Fibroblast of skin of scalp (primary cell): ENCODE measurements at regions not wholly inside any gene's neighbourhood (a gene's known extent, or its start where the extent isn't known, plus 50 kb on each side); places are given as distances from the start of the nearest gene placed in this dataset.

Experiments
- DNase-seq: peaks from one replicate; pipeline ENCODE4 v3.0.0-alpha.2; 2013

DNA sequence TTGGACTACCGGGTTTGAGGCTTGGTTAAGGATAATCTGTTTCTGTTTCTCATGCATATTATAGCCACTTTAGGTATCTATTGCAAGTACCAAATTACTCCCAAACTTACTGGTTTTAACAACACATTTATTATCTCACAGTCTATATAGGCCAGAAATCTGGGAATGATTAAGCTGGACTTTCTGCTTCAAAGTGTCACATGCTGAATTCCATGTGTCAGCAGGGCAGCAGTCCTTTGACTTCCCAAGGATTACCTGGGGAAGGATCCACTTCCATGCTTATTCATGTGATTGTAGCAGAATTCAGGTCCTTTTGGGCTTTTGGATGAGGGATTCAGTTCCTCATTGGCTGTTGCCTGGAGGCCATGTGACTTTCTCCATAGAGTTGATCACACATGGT, 349.0 kb upstream of the TRAM1L1 start:
- no peak for DNase-seq

DNA sequence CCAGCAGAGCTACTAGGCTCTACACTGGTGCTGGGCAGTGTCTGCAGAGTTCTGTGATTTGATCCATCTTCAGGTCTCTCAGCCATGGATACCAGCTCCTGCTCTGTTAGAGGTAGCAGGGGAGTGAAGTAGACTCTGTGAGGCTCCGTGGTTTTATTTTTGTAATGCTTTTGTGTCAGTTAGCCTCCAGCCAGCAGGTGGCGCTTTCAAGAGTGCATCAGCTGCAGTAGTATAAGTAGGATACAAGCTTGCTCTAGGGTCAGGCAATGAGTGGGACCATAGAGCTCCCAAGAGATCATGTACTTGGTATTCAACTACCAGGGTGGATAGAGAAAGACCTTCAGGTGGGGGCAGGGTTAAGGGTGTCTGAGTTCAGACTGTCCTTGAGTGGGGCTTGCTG, 362.5 kb upstream of the TRAM1L1 start:
- no peak for DNase-seq

DNA sequence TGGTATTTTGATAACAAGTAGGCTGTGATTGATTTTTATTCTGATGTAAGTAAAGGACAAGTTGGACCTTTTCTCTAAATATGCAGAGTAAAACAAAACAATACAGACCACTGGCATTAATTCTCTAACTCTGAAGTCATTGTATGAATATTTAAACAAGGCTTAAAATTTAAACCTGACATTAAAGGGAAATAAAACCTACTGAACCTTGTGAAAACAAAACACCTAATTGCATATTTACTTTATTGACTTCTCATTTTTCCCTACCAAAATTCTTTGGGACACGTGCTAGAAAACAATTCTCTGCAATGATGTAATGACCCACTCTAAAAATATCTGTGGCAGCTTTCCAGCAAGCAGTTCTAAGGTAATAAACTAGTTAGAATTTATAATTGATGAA, 369.7 kb upstream of the TRAM1L1 start:
- no peak for DNase-seq

DNA sequence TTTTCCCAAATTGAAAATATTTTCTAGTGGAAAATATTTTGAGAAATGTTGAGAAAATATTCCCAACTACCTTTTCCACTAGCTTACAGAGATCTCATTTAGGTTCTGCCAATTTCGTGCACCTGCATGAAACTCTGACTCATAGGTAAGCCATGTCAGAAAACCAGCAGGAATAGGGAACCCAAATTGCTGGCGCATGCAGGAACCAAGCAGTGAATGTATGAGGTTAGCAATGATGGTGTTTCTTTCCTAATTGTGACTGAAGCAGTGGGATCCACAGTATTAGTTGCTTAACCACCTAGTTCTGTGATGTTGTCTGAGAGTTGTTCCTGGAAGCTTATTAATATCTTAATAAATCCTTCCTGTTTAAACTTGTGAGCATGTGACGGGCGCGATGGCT, 381.0 kb upstream of the TRAM1L1 start:
- no peak for DNase-seq

DNA sequence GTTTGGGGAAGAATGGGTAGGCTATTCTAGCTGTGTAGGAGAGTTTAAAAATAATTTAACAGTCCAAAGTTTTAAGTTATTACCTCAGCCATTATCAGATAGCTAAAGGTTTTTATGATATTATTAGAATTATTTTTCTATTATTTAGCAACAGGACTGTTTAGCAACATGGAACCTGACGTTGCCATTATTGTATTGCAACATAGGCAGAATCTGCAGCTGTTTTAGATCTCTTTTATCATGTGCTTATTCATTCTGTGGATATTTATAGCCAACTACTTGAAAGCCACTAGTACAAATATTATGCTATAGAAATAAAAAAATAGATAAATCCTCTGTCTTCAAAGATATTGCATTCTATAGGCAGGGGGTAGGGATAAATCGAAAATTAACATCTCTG, 382.0 kb upstream of the TRAM1L1 start:
- DNase-seq: no peak

DNA sequence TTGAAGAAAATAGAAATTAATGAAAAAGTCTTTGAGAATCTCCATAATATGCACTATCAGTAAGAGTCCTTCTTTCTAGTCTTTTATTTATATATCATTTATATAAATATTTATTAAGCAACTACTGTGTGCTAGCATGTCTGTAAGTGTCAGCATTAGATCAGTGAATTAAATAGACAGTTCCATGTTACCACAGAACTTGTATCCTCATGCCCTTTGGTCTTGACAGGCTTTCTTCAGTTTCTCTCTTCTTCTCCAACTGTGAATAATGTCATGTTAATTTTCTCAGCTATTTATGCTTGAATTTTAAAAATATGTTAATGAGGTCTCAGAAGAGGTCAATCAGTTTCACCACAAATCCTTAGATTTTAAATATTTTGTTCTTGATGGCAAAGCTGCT, 389.6 kb upstream of the TRAM1L1 start:
- no peak for DNase-seq

DNA sequence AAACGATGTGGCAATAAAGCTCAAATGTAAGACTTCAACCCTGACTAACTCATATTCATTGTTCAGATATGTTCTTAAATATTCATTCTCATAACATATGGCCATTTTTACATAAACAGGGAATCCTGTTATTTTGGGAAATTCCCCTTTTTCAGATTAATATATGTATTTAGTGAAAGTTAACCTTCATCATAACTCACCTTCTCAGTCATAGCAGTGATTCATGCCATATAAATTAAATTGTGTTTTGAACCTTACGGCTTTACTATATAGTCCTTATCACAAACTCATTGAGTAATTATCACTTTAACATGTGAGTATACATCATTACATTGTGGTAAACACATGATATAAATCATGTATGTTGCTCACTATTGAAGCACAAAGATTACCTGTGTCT, 392.5 kb upstream of the TRAM1L1 start:
- DNase-seq: no peak

DNA sequence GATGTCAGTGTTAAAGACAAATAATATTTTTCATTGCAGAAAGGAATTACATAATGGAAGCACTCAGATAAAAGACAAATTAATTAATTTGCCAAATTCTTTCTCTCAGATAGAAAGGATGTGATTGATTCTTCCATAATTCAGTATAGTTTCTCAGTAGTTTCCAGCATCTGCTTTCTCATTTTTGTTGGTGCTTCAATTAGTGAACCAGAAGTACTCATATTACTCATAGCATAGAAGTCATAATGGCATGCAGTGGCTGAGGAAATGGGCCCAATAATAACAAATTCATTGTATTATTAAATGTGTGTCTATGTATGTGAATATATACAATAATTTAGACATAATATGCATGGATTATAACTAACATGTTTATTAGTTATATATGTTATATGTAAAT, 393.3 kb upstream of the TRAM1L1 start:
- DNase-seq: no peak

DNA sequence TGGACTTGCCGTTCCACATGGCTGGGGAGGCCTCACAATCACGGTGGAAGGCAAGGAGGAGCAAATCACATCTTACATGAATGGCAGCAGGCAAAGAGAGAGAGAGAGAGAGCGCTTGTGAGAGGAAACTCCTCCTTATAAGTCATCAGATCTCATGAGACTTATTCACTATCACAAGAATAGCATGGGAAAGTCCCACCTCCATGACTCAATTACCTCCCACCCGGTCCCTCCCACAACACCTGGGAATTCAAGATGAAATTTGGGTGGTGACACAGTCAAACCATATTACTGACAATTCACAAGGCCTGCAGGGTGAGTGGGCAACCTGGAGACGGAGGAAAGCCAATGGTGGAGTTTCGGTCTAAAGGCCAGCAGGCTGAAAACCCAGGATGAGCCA, 394.3 kb upstream of the TRAM1L1 start:
- no peak for DNase-seq

DNA sequence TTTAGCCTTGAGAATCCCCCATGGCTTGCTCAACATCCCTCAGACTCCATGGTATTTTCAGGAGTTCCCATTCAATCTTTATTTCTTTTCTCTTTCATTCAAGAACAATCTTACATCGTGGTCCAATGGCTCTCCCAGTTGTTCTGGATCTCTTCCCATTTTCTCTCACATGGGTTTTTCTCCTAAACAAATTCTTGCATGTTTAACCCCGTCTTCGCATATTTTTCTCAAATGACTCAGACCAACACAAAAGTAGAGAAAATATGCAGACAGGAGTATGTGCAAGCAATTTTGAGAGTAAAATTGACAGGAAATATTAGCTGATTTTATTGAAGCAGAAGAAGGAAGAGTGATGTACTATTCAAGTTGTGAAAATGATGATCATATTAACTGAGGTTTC, 396.4 kb upstream of the TRAM1L1 start:
- peak; percentile 72 for DNase-seq

DNA sequence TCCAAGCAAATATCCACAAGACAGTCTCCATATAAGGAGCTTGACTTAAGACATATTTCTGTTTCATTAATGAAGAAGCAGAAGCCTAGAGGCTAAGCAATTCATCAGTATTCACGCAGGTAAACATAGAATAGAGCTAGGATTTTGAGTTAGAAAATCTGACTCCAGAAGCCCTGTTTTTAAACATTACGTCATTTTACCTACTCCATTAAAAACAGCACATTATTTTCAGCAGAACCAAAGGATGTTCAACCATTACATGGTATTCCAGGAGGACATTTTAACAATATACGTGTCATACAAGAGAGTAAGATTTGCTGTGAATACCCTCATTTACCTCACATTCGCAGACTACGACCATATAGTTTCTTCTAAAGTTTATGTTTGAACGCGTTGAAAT, 403.3 kb upstream of the TRAM1L1 start:
- DNase-seq: no peak

DNA sequence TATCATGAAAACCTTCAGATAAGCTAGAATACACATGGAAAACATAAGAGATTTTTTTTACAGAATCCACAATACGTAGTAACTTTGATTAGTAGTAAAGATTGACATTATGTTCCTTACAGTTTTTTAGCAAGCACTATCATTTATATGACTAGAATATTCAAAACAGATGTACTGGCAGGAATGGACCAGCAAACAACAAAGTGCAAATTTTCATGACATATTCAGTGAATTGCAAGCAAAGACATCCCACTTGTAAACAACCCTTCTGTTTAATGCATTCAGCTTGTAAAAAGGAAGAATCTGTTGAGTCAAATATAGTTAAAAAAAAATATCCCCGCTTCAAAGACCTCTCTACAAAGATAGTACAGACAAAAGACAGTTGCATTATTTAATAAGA, 403.7 kb upstream of the TRAM1L1 start:
- no peak for DNase-seq

DNA sequence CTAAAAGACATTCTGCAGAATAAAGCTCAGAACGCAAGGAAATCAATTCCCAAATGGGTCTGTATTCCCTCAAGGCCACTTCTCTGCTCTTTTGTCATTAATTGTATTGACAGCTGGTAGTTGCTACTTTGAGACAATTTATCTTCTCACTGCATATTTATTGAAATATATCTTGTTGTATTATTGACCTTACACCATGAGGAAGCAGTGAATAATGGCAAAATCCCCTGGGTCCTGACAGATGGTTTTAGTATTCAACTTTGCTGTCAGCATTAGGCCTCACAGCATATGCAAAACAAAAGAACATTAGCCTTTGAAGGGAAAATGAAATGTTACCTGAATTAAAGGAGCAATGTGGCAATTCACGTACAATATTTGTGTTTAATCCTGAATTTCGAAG, 406.1 kb upstream of the TRAM1L1 start:
- no peak for DNase-seq

DNA sequence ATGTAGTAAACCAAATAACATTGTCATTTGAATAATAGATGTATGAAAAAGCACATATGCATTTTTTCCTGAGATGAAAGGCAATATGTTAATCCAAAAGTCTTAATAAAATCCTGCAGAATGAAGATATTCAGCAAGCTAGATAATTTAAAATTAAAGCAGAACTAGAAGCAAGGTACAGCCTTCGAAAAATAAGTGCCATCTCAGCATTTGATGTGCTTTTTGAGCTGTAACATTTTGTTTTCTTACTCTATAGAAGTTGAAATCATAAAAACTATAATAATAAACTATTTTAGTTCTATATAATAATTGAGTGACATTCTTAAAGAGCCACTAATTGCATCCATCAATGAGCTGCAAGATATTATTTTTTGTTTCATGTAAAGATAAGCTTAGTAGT, 410.4 kb upstream of the TRAM1L1 start:
- DNase-seq: no peak

DNA sequence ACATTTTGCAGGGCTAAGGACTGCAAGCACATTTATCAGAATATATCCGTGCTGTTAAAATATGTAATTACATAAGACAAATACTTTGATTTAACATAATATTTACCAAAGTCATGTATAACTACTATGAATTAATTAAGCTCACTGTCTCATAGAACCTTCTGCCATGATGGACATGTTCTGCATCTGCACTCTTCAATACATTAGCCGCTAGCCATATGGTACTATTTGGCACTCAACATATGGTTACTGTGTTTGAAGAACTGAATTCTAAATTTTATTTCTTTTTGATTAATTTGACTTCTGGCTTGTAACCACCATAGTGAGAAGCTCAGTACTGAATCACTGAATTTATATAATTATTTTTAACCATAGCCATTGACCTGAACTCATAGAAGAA, 427.0 kb upstream of the TRAM1L1 start:
- DNase-seq: no peak

DNA sequence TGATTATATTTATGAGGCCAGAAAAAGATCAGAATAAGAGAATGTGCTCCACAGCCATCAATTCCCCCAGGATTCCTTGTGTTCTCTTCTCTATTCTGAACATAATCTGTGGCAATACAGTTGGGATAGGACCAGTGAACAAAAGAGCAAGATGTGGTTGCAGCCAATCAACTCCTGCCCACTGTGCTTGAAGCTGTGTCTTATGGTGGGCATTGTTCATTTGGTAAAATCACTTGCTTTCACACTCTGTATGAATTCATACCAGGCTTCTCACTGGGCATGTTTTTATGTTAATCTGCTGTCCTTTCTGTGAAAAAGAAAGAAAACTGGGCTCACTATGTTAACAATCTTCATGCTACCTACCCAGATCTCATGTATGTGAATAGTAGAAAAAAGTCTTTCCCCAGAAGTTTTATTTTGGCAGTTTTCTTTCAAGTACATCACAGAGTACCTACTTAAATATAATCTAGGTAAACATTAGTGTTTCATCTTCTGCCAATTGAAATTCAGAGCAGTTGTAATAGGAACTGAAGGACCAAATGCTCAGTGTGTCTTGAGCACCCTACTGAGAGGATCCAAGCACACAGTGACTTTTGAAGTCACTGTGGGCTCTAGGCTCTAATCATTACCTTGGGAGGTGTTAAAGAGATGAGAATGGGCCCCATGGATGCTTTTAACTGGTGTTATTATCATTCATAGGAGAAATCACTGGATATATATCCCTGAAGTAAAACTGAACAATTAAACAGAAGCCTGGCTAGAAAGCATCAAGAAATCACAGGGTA, 429.2 kb upstream of the TRAM1L1 start:
- DNase-seq: no peak

DNA sequence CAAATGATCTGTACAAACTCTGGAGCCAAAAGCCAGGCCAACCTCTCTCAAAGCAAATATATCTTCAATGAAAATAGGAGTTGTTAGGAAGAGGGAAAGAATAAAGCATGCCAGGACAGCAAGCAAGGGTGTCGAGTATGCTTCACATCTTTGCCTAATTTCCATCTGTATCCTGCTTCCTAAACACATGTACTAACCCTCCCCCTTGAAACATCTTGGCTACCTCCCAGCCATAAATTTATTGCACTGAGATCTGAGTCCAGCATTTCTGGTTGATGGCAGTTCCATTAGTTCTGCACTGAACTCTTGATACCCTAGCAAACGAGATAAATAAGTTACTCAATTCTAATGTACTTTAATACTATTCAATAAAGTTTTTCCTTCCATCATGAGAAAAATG, 430.5 kb upstream of the TRAM1L1 start:
- DNase-seq: no peak

DNA sequence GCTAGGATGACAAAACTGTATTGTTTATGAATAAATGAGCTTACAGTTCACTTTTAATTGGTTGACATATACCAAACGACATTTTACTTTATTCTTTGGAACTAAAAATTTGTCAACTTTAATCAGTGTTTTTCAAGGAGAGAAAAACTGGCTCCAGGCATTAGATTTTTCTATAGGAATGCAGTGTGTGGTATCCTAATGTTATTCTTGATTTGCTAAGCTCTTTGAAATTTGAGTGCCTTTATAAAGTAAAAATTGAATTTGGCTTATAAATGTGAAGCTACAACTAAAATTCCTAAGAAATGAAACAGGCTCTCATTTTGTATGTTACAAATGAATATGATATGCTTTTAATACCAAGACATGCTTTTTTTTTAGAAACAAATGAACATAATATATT, 442.2 kb upstream of the TRAM1L1 start:
- DNase-seq: no peak

DNA sequence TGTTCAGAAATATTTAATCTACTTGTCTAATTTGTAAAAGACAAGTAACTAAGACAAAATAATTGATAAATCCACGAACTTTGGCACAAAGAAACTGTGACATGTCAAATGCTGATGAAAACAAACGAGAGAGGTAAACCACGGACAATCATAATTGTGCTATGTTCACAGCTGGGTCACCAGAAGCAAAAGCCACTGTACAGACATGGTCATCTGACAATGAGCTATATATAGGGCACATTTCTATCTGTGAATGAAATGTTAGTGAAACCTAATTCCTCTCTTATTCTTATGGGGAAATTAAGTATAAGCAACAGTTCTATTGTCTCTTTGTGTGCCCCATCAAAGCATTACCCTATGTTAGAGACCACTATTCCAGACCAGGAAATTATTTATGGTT, 444.0 kb upstream of the TRAM1L1 start:
- DNase-seq: no peak

DNA sequence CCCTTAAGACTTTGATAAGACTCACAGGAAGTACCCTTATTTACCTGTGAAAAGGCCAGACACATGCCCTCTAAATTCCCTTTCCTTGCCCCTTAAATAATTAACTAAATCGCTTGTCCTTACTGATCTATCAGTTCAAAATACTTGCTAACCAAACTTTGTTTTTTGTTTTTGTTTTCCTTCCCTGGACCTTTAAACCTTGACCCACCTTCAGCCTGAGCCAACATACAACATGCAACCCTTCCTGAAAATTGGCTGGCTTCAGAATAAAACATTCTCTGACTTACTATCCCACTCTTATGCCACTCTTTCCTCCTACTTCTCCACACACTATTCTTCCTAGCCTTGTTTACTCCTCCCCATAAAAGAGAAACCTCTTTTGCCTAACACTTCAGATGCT, 448.1 kb upstream of the TRAM1L1 start:
- DNase-seq: no peak

DNA sequence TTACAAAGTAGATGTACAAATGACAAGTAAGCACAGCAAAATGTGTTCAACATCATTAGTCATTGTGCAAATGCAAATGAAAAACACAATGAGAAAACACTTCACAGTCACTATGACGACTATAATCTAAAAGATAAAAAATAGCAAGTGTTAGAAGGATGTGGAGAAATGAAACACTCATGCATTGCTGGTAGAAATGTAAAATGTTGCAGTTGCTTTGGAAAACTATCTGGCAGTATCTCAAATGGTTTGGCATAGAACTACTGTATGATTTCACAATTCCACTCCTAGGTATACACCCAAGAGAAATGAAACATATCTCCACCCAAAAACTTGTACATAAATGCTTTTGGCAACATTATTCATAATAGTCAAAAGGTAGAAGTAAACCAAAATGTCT, 459.7 kb upstream of the TRAM1L1 start:
- DNase-seq: no peak

DNA sequence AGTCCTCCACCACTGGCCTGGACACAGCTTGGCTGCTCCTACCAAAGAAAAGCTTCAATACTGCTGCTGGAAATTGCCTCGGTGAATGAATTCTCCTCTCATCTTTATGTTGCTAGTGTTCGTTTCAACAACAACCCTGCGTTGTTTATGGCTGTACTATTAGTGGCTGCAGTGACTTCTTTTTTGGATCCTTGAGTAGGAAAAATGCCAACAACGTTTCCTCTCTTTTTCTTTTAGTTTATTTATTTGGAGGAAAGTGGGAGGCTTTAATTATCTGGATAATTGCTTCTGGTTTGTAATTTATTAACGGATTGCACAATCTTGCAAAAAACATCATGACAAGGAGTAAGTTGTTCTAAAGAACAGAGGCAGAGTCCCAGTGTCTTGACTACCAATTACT, 464.1 kb upstream of the TRAM1L1 start:
- DNase-seq: no peak

DNA sequence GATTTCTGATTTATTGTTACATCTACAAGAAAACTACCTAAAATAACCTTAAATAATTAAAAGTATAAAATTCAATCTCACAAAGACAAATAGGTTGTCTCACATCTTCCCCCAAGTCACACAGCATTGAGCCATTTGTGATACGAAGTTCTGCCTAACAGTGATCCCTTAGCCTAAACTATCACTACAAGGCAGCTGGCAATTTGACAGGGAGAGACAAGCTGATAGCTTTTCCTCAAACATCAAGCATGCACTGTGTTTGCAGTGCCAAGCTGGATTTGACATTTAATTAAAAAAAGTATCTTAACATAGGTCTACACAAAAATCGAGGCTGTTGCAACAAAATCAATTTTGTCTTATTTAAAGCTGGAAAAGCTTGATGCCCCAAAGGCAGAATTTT, 464.7 kb upstream of the TRAM1L1 start:
- DNase-seq: no peak

DNA sequence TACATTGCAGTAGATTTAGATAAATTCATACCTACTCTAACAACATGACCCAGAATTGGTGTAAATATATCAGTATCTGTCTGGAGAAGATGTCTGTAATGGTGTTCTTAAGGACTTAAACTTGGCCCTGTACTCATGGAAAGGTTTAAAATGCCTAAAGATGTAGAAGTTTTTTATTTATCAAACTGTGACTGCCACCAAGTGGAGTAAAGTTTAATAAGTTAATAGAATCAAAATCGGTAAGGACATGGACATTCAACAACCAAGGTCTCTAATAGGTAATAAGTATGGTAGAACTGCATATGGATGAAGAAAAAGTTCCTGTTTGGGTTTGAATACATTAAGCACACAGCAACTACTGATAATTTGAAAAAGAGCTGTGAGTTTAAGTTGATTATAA, 474.0 kb upstream of the NDST3 start:
- peak; percentile 36 for DNase-seq

DNA sequence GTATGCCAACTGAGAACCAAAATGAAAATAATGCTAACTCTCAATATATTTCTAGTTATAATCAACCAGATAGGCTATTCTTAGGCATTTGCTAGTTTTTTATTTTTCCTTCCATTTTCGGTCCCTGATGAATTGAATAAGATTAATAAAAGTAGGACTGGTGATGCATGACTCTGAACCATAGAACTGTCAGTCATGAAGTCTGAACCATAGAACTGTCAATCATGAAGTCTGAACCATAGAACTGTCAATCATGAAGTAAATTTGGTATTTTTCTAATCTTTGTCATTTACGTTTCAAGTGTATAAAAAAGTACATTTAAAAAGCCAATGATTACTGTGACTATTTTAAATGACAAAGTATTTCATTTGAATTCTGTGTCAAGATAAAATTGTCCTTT, 460.2 kb upstream of the NDST3 start:
- DNase-seq: no peak
